Mucosa of gallbladder (tissue), 1 donor: ENCODE measurements at regions not wholly inside any gene's neighbourhood (a gene's known extent, or its start where the extent isn't known, plus 50 kb on each side); places are given as distances from the start of the nearest gene placed in this dataset.

Experiments used
- DNase-seq: peaks from one replicate; pipeline ENCODE4 v3.0.0-alpha.2; 2020; ENCODE audit warnings: low spot score
- donor health status: DM: no; HTN: no; CAD: no.

- DNase-seq = no peak
Measured at GRCh38 chr12:90321369-90321768, 612.7 kb upstream of the ATP2B1 start.

GRCh38 chr12:90311561-90311960 is 602.9 kb upstream of the ATP2B1 start:
- no peak for DNase-seq

GRCh38 chr12:90305379-90305778 is 596.7 kb upstream of the ATP2B1 start:
- no peak for DNase-seq

- no peak for DNase-seq
Measured at GRCh38 chr12:90304231-90304630, 595.6 kb upstream of the ATP2B1 start.

- DNase-seq = no peak
Measured at GRCh38 chr12:90303771-90304170, 595.1 kb upstream of the ATP2B1 start.

GRCh38 chr12:90301561-90302133 is 593.0 kb upstream of the ATP2B1 start:
- no peak for DNase-seq

- no peak for DNase-seq
Measured at GRCh38 chr12:90301095-90301494, 592.5 kb upstream of the ATP2B1 start.

GRCh38 chr12:90299666-90300065 is 591.0 kb upstream of the ATP2B1 start:
- no peak for DNase-seq

GRCh38 chr12:90299121-90299520 is 590.5 kb upstream of the ATP2B1 start:
- no peak for DNase-seq

- no peak for DNase-seq
Measured at GRCh38 chr12:90298289-90298948, 589.8 kb upstream of the ATP2B1 start.

GRCh38 chr12:90295858-90296257 is 587.2 kb upstream of the ATP2B1 start:
- no peak for DNase-seq

GRCh38 chr12:90292183-90292582 is 583.5 kb upstream of the ATP2B1 start:
- no peak for DNase-seq

- no peak for DNase-seq
Measured at GRCh38 chr12:90290980-90291975, 582.6 kb upstream of the ATP2B1 start.

GRCh38 chr12:90287585-90287984 is 578.9 kb upstream of the ATP2B1 start:
- no peak for DNase-seq

- no peak for DNase-seq
Measured at GRCh38 chr12:90281154-90281868, 572.7 kb upstream of the ATP2B1 start.

GRCh38 chr12:90280564-90281058 is 572.0 kb upstream of the ATP2B1 start:
- DNase-seq = no peak

- DNase-seq = no peak
Measured at GRCh38 chr12:90280033-90280432, 571.4 kb upstream of the ATP2B1 start.

GRCh38 chr12:90275088-90275487 is 566.5 kb upstream of the ATP2B1 start:
- no peak for DNase-seq

GRCh38 chr12:90274407-90274806 is 565.8 kb upstream of the ATP2B1 start:
- no peak for DNase-seq

- no peak for DNase-seq
Measured at GRCh38 chr12:90268574-90268973, 559.9 kb upstream of the ATP2B1 start.

GRCh38 chr12:90262251-90262650 is 553.6 kb upstream of the ATP2B1 start:
- no peak for DNase-seq

- DNase-seq = no peak
Measured at GRCh38 chr12:90261283-90261682, 552.6 kb upstream of the ATP2B1 start.
